LHCN-M2 (cell line): ENCODE measurements at regions not wholly inside any gene's neighbourhood (a gene's known extent, or its start where the extent isn't known, plus 50 kb on each side); places are given as distances from the start of the nearest gene placed in this dataset.
A peak's percentile ranks its signal among the peaks of the same experiment; 100 is the strongest.

Experiments used
- DNase-seq: peaks from one replicate; pipeline ENCODE4 v3.0.0-alpha.2; 2012; ENCODE audit warnings: low read depth

- peak; percentile 77 for DNase-seq
Measured at GRCh38 chr2:45180033-45180746, 170.9 kb upstream of the SIX2 start.

- peak; percentile 89 for DNase-seq
Measured at GRCh38 chr2:45178854-45179253, 169.6 kb upstream of the SIX2 start.

- DNase-seq: peak; percentile 66
Measured at GRCh38 chr2:45178359-45178758, 169.1 kb upstream of the SIX2 start.

GRCh38 chr2:45177870-45178269 is 168.6 kb upstream of the SIX2 start:
- peak; percentile 99 for DNase-seq

GRCh38 chr2:45176390-45176789 is 167.1 kb upstream of the SIX2 start:
- no peak for DNase-seq

GRCh38 chr2:45173513-45173912 is 164.3 kb upstream of the SIX2 start:
- DNase-seq: peak; percentile 99

- DNase-seq: peak; percentile 28
Measured at GRCh38 chr2:45172760-45173392, 163.6 kb upstream of the SIX2 start.

GRCh38 chr2:45172142-45172541 is 162.9 kb upstream of the SIX2 start:
- no peak for DNase-seq

- peak; percentile 36 for DNase-seq
Measured at GRCh38 chr2:45171136-45171501, 161.9 kb upstream of the SIX2 start.

GRCh38 chr2:45170191-45171135 is 161.2 kb upstream of the SIX2 start:
- DNase-seq: no peak

- peak; percentile 46 for DNase-seq
Measured at GRCh38 chr2:45169339-45170190, 160.3 kb upstream of the SIX2 start.

- DNase-seq: peak; percentile 59
Measured at GRCh38 chr2:45168711-45169338, 159.6 kb upstream of the SIX2 start.

- no peak for DNase-seq
Measured at GRCh38 chr2:45167920-45168629, 158.8 kb upstream of the SIX2 start.

GRCh38 chr2:45166229-45166890 is 157.1 kb upstream of the SIX2 start:
- no peak for DNase-seq

- DNase-seq: no peak
Measured at GRCh38 chr2:45162711-45163110, 153.5 kb upstream of the SIX2 start.

GRCh38 chr2:45156605-45157004 is 147.4 kb upstream of the SIX2 start:
- DNase-seq: no peak

- no peak for DNase-seq
Measured at GRCh38 chr2:45154606-45155155, 145.4 kb upstream of the SIX2 start.

GRCh38 chr2:45154144-45154543 is 144.9 kb upstream of the SIX2 start:
- DNase-seq: no peak

GRCh38 chr2:45153121-45153520 is 143.9 kb upstream of the SIX2 start:
- no peak for DNase-seq
